GM18909 (cell line): ENCODE measurements at regions not wholly inside any gene's neighbourhood (a gene's known extent, or its start where the extent isn't known, plus 50 kb on each side); places are given as distances from the start of the nearest gene placed in this dataset.

ENCODE experiments used
- ATAC-seq: cut with Tn5 transposase; IDR thresholded peaks from one replicate; pipeline ENCODE4 v1.9.1; 2021; ENCODE audit warnings: mild to moderate bottlenecking; ENCODE audit not compliant: unreplicated experiment, poor library complexity

DNA sequence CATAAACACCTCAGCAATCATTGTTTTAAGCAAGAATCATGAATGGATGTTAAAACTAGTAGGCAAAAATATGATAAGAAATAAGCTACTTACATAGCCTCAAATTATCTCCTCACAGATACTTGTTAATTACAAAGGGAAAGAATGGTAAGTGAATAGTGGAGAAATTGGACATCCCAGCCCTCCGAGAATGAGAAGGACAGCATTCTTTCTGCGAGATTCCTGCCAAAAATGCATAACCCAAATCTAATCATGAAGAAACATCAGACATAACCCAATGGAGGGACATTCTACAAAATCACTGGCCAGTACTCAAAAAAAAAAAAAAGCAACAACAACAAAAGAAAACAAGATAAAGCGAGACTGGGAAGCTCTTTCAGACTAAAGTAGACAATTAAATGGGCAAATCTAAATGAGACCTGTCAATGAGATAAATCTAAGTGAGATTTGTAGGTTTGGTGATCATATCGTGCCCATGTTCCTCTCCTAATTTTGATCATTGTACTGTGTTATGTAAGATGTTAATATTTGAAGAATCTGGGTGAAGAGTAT is 57.9 kb upstream of the GLI2 start:
- ATAC-seq, result no peak

DNA sequence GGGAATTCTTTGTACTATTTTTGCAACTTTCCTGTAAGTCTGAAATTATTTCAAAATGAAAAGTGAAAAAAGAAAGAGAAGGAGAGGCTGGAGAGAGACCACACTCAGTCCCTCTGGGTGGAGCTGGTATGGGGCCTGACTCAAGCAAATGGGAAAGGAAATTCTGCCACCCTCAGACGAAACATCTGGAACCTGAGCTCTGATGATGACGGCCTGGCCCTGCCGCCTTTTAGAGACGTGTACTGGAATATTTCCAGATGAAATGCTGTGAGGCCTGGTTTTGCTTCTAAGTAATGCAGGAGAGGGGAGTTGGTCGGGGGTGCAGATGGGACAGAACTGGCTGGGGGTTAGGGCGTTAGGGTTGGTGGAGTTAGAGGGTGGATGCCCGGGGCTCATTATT is 57.4 kb upstream of the GLI2 start:
- ATAC-seq, result no peak

DNA sequence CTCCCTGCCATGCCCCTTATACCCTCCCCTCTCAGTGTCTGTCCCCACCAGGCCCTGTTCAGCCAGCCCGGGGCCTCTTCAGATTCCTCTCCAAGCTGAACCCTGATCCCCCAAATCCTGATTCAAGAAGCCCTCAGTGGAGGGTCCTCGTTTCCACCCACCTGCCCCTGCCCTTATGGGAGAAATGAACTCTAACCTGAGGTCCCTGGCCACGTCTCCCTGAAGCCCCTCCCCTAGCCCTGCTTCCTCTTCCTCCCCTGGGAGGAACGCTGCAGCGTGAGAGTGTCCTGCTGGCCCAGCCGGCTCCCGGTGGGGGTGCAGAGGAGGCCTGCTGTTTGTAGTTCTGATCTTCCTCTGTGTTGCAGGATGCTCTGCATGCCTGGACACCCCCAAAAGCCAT is 56.7 kb upstream of the GLI2 start:
- no peak for ATAC-seq

DNA sequence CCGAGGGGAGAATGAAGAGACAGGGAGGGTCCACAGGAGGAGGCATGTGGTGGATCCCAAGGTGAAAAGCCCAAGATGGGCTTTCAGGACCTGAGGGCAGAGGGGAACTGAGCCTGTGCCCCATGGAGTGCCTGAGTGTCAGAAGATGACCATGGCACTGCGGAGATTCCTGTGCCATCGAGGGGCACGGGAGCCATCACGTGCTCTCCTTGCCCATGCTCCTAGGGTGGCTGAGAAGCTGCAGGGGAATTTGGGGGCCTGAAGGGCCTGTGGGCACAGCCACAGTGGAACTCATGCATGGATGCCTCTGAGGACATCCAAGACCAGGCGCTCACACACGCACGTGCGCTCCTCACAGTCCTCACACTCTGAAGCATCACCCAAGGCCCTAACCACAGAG is 56.1 kb upstream of the GLI2 start:
- ATAC-seq, result no peak

DNA sequence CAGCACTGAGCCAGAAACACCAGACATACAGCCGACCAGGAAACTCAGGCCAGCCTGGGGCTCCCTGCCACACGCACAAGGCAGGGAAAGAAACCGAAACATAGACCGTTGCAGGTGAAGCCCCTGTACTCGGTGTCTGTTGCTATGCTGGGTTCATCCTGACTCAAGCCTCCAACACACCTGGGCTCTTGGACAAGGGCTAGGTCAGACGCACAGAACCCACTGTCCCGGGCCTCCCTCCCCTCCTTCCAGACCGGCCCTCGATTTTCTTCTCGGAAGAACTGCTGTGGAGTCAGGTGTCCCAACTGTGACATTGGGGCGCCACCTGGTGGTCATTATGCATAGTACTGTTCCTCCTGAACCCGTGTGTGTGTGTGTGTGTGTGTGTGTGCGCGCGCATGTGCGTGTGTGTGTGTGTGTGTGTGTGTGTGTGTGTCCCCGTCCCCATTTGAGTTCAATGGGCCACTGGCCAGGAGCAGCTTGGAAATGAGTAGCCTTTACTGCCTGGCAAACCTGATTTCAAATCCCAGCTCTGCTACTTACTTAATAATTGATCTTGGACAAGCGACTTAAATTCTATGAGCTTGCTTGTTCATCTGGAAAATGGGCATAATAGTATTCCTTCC is 55.4 kb upstream of the GLI2 start:
- peak; percentile 77 for ATAC-seq

DNA sequence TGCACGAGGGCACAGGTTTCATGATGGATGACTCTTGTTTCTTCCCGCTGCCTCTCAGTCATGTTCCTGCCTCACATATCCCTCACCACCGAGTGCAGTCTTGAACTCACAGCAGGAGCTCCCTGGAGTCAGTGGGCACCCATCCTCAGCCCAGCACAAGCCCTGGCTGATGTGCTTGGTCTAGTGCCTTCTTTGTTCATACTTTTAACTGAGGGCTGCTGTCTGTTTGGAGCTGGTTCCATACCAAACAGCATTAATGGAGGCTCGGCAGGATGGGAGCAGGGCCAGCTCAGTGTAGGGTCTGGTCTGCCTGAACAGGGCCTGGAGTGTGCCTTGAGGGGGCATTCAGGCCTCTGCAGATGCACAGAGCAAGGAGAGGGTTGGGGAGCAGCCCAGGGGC is 54.5 kb upstream of the GLI2 start:
- no peak for ATAC-seq

DNA sequence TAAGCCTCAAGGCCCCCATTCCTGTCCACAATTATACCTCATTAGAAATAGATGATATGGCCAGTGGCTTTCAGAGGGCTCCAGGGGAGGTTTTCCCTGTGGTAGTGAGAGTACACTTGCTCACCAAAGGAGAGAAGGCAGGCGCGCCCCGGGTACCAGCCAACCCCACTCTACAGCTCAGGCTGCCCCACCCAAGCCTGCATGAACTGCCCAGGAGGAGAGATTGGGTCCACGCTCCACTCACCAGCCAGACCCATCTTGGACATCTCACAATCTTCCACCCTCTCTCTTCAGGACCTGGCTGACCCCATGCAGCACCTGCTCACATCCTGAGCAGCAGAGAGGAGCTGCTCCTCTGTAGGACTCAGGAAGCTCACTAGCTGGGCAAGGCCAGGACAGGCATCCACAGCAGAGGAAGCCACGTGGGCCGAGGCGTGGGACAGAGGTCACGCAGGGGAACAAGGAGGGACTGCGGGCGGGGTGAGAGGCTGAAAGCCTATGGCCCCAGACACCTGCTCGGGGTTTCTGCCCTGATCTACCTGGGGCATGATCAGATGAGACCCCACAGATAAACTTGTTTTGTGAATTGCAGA is 53.9 kb upstream of the GLI2 start:
- no peak for ATAC-seq

DNA sequence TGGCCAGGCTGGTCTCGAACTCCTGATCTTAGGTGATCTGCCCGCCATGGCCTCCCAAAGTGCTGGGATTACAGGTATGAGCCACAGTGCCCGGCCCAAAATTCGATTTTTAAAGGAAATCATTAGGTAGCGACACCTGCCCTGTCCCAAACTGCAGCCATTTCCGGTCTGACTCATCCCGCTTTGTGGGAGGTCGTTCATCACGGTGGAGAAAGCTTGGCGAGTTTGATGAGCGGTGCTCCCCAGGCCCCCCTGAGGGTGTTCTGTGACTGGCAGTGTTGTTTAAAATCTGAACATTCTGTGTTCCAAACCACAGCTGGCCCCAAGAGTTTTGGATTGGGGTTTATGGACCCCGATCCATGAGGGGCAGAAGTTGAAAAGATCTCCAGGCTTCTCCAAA is 53.0 kb upstream of the GLI2 start:
- no peak for ATAC-seq

DNA sequence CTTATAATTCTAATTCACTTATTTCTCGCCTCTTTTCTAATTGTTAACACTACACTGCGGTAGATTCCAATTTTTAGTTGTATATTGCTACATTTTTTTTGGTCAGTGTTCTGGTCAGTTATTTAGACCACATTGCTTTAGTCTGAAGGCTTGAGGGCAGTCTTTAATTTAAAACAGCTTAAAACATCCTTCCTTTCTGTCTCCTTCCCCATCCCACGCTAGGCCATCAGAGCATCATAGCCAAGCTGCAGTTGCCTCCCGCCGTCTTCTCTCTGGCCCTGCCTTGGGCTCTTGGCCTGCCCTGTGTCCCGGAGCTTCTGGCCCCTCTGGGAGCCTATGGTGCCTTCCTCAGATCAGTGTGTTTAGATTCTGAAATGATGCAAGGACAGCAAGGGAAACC is 52.6 kb upstream of the GLI2 start:
- no peak for ATAC-seq

DNA sequence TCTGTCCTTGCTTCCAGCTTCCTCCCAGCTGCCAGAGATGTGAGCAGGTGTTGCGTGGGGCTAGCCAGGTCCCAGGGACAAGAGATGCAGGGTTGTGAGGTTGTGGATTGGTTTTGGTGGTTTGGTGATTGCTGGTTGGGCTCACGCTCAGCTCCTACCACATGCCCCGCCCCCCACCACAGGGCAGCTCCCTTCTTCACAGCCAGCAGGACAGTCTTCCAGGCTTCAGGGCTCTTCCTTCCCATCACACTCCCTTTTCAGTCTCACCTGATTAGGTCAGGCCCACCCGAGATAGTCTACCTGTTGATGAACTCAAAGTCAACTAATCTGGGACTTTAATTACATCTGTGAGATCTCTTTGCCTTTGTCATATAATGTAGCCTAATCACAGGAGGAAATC is 52.0 kb upstream of the GLI2 start:
- no peak for ATAC-seq

DNA sequence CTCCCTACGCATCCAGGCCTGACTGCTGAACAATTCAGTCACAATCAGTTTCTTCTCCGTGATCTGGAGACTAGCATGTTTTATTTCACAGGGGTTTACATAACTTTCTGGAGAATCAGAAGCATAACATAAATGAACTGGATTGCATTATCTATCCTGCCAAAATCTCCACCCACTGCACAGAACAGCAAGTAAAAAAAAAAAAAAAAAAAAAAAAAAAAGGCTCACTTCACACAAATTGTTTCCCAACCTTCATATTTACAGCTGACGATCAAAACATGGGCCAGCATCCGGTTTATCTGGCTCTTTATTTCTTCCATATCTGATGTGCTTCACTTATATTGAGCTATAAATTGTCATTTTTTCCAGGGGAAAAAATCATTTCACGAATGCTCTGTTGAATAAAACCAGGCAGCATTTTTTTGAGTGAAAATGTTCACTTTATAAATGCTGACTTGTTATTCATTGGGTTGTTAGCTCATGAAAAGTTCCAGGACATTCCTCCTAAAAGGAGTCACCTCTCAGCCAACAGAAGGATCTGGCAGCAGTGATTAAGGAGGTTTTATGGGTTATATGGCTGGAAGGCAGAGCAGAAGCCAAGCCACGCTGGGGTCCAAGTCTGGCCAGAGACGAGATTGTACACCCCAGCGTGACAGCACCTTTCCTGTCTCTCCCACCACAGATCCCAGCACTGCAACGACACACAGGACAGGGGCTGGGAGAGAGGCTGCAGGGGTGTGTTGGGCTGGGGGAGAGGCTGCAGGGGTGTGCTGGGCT is 51.2 kb upstream of the GLI2 start:
- no peak for ATAC-seq

DNA sequence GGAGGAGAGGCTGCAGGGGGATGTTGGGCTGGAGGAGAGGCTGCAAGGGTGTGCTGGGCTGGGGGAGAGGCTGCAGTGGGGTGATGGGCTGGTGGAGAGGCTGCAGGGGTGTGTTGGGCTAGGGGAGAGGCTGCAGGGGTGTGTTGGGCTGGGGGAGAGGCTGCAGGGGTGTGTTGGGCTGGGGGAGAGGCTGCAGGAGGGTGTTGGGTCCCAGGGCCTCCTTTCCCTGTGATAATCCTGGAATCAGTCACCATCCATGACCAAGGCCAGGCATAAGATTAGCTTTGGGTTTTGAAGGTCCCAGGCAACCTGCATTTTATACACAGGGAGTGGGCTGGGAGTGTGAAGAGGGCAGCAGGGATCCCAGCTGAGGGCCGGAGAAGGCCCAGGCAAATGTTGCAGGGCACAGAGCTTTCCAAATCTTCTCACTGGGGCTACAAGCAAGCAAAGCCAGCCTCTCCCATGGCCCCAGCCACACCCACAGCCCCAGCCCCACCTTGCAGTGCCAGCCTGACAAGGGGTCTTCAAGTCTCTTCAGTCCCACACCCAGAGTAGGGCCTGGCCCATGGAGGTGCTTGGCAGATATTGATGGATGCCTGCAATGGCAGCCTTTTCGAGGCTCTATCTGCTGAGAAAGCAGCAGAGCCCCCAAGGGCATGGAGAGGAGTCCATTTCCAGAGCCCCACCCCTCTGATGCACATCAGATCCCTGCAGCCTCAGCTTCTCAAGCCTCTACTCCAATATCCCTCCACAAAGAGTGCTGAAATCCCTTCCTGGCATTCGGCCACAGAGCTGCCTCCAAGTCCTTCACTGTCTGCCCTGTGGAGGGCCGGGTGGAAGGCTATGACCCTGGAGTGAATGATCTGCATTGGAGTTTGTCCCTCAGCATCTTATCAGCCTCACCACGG is 50.3 kb upstream of the GLI2 start:
- ATAC-seq, result no peak
